ENCODE measurements at regions not wholly inside any gene's neighbourhood (a gene's known extent, or its start where the extent isn't known, plus 50 kb on each side); places are given as distances from the start of the nearest gene placed in this dataset.

DNA sequence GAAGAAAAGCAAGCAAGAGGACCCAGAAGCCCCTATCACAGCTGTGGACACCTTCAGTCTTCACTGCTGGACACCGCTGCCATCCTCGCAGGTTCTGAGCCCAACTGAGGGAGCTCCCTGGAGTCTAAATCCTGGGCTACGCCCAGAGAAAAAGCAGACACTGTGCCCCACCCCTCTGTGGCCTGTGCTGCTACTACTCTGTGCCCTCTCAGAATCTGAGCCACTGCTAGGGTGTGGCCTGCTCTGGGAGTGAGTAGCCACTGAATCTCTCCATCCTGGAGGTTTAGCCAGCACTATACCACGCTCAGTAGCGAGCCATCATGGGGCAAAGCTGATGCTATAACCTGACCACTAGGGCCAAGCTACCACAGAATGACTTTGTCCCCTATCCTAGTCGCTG is 338.2 kb downstream of the NPR3 start:
- TF ChIP-seq, protein P1, sequence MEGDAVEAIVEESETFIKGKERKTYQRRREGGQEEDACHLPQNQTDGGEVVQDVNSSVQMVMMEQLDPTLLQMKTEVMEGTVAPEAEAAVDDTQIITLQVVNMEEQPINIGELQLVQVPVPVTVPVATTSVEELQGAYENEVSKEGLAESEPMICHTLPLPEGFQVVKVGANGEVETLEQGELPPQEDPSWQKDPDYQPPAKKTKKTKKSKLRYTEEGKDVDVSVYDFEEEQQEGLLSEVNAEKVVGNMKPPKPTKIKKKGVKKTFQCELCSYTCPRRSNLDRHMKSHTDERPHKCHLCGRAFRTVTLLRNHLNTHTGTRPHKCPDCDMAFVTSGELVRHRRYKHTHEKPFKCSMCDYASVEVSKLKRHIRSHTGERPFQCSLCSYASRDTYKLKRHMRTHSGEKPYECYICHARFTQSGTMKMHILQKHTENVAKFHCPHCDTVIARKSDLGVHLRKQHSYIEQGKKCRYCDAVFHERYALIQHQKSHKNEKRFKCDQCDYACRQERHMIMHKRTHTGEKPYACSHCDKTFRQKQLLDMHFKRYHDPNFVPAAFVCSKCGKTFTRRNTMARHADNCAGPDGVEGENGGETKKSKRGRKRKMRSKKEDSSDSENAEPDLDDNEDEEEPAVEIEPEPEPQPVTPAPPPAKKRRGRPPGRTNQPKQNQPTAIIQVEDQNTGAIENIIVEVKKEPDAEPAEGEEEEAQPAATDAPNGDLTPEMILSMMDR (IDR thresholded peaks at IDR 0.05; ENCODE audit: insufficient read depth, low read depth, low read length), result no peak
- TF ChIP-seq EZH2 (IDR thresholded peaks at IDR 0.05; ENCODE audit: insufficient read depth, low read length), result no peak
